ENCODE measurements at regions not wholly inside any gene's neighbourhood (a gene's known extent, or its start where the extent isn't known, plus 50 kb on each side); places are given as distances from the start of the nearest gene placed in this dataset.

DNA sequence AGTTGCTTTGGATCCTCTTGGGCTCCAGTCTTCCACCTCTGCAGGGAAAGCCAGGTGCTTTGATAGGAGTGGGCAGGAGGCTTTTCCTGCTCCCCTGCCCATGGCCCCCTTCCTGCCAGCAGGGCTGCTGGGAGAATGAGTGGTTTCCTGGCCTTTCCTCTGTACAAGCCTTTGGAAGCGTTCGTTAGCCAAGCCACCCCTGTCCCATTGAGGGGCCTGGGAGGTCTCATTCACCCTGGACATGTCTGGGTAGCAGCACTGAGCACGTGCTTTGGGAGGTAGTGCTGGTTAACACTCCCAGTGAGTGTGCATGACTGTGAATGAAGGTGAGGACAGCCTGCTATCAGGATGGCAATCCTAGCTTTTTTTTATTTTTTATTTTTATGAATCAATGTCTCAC is 118.5 kb upstream of the CACNA1E start:
- Histone ChIP-seq H3K27me3 (ENCODE audit: control insufficient read depth in 2 of 2, insufficient read depth in 2 of 2, low read length in 2 of 2) (no peaks in the 10 kb centered on the region), H3K36me3 (ENCODE audit: control insufficient read depth in 2 of 2, insufficient read depth in 2 of 2, low read length in 2 of 2) (no peaks in the 10 kb centered on the region), H3K4me3 (ENCODE audit: low read length in 2 of 2) (no peak overlapping the region), H3K9ac (ENCODE audit: low read depth in 1 of 2, low read length in 2 of 2) (no peak overlapping the region), H3K27ac (ENCODE audit: low read depth in 2 of 2, low read length in 2 of 2) (no peak overlapping the region), H3K4me1 (ENCODE audit: control insufficient read depth in 2 of 2, insufficient read depth in 2 of 2, low read length in 2 of 2) (no peaks in the 10 kb centered on the region), H3K9me3 (ENCODE audit: control insufficient read depth in 2 of 2, low read length in 2 of 2) (no peaks in the 10 kb centered on the region)

DNA sequence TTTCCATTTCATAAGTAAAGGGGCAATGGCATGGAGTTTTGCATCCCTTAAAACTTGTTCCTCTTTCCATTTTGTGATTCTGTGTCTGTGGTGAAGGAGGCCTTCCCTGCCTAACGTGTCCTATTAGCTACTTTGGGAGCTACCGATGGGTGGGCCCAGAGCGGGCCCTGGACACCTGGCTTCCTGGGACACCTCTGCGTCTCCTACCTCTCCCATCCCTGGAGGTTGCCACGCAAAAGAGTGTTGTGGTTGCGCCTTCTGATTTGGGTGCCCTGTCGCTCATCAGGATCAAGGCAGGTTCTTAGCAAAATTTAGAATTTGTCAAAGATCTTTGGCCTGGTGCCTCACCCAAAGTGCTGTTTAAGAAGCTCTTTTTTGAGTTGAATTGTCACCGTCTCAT is 116.4 kb upstream of the CACNA1E start:
- Histone ChIP-seq H3K27ac (ENCODE audit: low read depth in 2 of 2, low read length in 2 of 2) (no peak overlapping the region), H3K9me3 (ENCODE audit: control insufficient read depth in 2 of 2, low read length in 2 of 2) (no peaks in the 10 kb centered on the region), H3K9ac (ENCODE audit: low read depth in 1 of 2, low read length in 2 of 2) (no peak overlapping the region), H3K27me3 (ENCODE audit: control insufficient read depth in 2 of 2, insufficient read depth in 2 of 2, low read length in 2 of 2) (no peaks in the 10 kb centered on the region), H3K4me1 (ENCODE audit: control insufficient read depth in 2 of 2, insufficient read depth in 2 of 2, low read length in 2 of 2) (no peaks in the 10 kb centered on the region), H3K36me3 (ENCODE audit: control insufficient read depth in 2 of 2, insufficient read depth in 2 of 2, low read length in 2 of 2) (no peaks in the 10 kb centered on the region), H3K4me3 (ENCODE audit: low read length in 2 of 2) (no peak overlapping the region)

DNA sequence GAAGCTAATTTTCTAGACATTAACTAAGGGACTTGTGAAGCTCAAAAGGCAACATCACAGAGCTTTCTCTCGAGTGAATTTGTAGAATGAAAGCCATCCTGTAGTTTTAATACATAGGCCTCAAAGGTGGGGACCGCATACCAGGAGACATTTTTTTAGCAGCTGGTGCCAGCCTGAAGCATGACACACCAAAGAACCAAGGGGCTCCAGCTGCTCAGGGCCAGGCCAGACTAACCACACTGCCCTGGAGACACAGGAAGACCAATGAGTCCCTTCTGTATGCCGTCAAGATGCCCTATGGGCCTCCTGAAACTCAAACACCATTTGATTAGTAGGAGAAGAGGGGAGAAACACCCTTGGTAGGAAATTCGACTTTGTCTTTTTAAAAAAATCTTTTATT is 113.9 kb upstream of the CACNA1E start:
- H3K9ac ChIP-seq (ENCODE audit: low read depth in 1 of 2, low read length in 2 of 2): no peak overlapping the region
- no peaks in the 10 kb centered on the region for H3K36me3 ChIP-seq (ENCODE audit: control insufficient read depth in 2 of 2, insufficient read depth in 2 of 2, low read length in 2 of 2)
- no peaks in the 10 kb centered on the region for H3K4me1 ChIP-seq (ENCODE audit: control insufficient read depth in 2 of 2, insufficient read depth in 2 of 2, low read length in 2 of 2)
- H3K4me3 ChIP-seq (ENCODE audit: low read length in 2 of 2): no peak overlapping the region
- no peak overlapping the region for H3K27ac ChIP-seq (ENCODE audit: low read depth in 2 of 2, low read length in 2 of 2)
- H3K27me3 ChIP-seq (ENCODE audit: control insufficient read depth in 2 of 2, insufficient read depth in 2 of 2, low read length in 2 of 2): no peaks in the 10 kb centered on the region
- H3K9me3 ChIP-seq (ENCODE audit: control insufficient read depth in 2 of 2, low read length in 2 of 2): no peaks in the 10 kb centered on the region

DNA sequence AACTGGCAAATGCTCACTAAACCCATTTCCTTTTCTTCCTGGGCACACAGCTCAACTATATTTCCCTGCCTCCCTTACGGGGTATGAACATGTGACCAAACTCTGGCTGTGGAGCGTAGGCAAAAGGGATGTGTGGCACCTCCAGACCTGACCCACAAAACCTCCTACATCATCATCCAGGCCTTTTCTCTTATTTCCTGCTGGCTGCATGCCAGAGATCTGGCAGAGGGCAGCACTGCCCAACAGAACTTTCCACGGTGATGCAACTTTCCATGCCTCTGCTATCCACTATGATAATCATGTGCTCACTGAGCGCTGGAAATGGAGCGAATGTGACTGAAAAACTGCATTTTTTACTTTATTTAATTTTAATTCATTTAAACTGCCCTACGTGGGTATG is 99.6 kb upstream of the CACNA1E start:
- no peaks in the 10 kb centered on the region for H3K4me1 ChIP-seq (ENCODE audit: control insufficient read depth in 2 of 2, insufficient read depth in 2 of 2, low read length in 2 of 2)
- H3K4me3 ChIP-seq (ENCODE audit: low read length in 2 of 2): no peak overlapping the region
- no peak overlapping the region for H3K27ac ChIP-seq (ENCODE audit: low read depth in 2 of 2, low read length in 2 of 2)
- H3K9me3 ChIP-seq (ENCODE audit: control insufficient read depth in 2 of 2, low read length in 2 of 2): no peaks in the 10 kb centered on the region
- H3K36me3 ChIP-seq (ENCODE audit: control insufficient read depth in 2 of 2, insufficient read depth in 2 of 2, low read length in 2 of 2): no peaks in the 10 kb centered on the region
- no peaks in the 10 kb centered on the region for H3K27me3 ChIP-seq (ENCODE audit: control insufficient read depth in 2 of 2, insufficient read depth in 2 of 2, low read length in 2 of 2)
- no peak overlapping the region for H3K9ac ChIP-seq (ENCODE audit: low read depth in 1 of 2, low read length in 2 of 2)

DNA sequence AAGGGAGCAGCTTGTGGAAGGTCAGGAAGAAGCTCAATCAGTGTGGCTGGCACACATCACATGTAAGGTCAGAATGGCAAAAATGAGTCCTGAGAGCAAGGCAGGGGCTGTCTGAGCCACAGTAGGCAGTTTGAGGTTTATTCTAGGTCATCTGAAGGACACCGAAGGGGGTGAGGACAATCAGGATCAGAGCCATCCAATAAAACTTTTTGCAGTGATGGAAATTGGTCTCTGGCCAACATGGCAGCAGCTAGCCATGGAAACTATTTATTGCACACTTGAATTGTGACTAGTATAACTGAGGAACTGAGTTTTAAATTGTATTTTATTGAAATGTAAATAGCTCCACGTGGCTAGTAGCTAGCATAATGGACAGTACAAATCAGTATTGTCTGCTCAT is 97.0 kb upstream of the CACNA1E start:
- peaks cover 0 to 3% of the 10 kb centered on the region in 2 donors for H3K27me3 ChIP-seq (ENCODE audit: control insufficient read depth in 2 of 2, insufficient read depth in 2 of 2, low read length in 2 of 2)
- H3K9ac ChIP-seq (ENCODE audit: low read depth in 1 of 2, low read length in 2 of 2): no peak overlapping the region
- H3K4me1 ChIP-seq (ENCODE audit: control insufficient read depth in 2 of 2, insufficient read depth in 2 of 2, low read length in 2 of 2): no peaks in the 10 kb centered on the region
- H3K36me3 ChIP-seq (ENCODE audit: control insufficient read depth in 2 of 2, insufficient read depth in 2 of 2, low read length in 2 of 2): no peaks in the 10 kb centered on the region
- H3K4me3 ChIP-seq (ENCODE audit: low read length in 2 of 2): no peak overlapping the region
- H3K27ac ChIP-seq (ENCODE audit: low read depth in 2 of 2, low read length in 2 of 2): no peak overlapping the region
- no peaks in the 10 kb centered on the region for H3K9me3 ChIP-seq (ENCODE audit: control insufficient read depth in 2 of 2, low read length in 2 of 2)

DNA sequence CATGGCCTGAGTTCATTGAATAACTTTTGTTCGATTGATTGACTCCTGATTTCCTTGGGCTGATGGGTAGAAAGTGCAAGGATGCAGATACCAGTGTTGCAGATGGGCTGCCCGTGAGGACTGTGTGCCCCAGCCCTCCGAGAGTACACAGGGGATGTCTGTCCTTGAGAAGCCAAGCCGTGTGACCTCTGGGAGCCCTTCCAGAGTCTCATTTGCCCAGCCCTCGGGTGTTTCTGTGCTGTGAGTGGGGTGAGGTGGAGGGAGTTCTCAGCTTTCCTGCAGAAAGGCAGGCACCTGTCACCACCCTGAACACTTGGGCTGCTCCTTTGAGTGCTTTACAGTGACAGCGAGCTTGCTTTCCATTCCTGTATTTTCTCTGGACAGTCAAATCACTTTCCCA is 96.4 kb upstream of the CACNA1E start:
- Histone ChIP-seq H3K4me3 (ENCODE audit: low read length in 2 of 2) (no peak overlapping the region), H3K27me3 (ENCODE audit: control insufficient read depth in 2 of 2, insufficient read depth in 2 of 2, low read length in 2 of 2) (peaks cover 0 to 3% of the 10 kb centered on the region in 2 donors), H3K4me1 (ENCODE audit: control insufficient read depth in 2 of 2, insufficient read depth in 2 of 2, low read length in 2 of 2) (no peaks in the 10 kb centered on the region), H3K9me3 (ENCODE audit: control insufficient read depth in 2 of 2, low read length in 2 of 2) (no peaks in the 10 kb centered on the region), H3K27ac (ENCODE audit: low read depth in 2 of 2, low read length in 2 of 2) (no peak overlapping the region), H3K9ac (ENCODE audit: low read depth in 1 of 2, low read length in 2 of 2) (no peak overlapping the region), H3K36me3 (ENCODE audit: control insufficient read depth in 2 of 2, insufficient read depth in 2 of 2, low read length in 2 of 2) (no peaks in the 10 kb centered on the region)

DNA sequence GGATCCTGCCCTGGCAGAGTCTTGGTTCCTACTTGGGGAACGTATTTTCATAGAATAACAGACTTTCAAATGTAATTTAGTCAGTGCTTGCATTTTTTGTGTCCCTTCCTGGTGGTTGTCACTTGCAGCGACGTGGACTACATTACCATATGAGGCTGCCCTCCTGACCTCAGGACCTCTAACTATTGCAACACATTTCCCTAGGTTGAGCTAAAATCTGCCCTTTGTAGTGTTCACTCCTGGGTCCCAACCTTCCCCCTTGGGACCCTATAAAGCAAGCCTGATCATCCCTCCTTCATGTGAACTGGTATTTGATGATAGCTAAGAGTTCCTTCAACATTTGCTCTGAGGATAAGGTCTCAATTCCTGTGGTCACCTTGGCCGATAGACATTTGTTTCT is 95.6 kb upstream of the CACNA1E start:
- Histone ChIP-seq H3K36me3 (ENCODE audit: control insufficient read depth in 2 of 2, insufficient read depth in 2 of 2, low read length in 2 of 2) (no peaks in the 10 kb centered on the region), H3K27ac (ENCODE audit: low read depth in 2 of 2, low read length in 2 of 2) (no peak overlapping the region), H3K9me3 (ENCODE audit: control insufficient read depth in 2 of 2, low read length in 2 of 2) (no peaks in the 10 kb centered on the region), H3K9ac (ENCODE audit: low read depth in 1 of 2, low read length in 2 of 2) (no peak overlapping the region), H3K4me1 (ENCODE audit: control insufficient read depth in 2 of 2, insufficient read depth in 2 of 2, low read length in 2 of 2) (no peaks in the 10 kb centered on the region), H3K4me3 (ENCODE audit: low read length in 2 of 2) (no peak overlapping the region), H3K27me3 (ENCODE audit: control insufficient read depth in 2 of 2, insufficient read depth in 2 of 2, low read length in 2 of 2) (peaks cover 0 to 3% of the 10 kb centered on the region in 2 donors)

DNA sequence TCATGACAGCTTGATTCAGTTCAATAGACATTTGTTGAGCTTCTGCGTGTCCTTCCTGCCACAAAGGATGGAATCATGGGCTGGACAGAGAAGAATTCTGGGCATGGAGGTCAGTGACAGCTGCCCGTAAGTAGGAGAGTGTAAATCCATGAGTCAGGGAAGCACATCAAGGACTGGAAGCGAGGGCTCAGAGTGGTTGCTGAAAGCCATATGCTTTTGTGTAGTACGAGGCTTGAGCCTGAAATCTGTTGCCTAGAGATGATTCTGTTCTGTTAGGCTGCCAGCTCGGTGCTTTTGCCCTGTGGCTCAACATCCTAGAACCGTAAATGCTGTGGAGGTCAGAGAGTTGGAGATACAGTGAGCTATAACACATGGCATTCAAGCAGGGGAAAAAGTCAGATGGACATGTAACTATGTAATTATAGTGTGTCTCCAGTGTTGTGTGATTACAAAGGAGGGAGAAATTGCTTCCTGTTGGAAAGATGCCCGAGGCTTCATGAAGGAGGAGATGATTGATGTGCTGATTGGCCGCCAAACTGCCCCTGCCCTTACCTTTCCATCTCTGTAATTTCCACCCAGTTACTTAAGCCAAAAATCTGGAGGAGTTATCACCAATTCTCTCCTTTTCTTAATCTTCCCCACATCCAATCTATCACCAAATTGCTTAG is 92.8 kb upstream of the CACNA1E start:
- Histone ChIP-seq H3K36me3 (ENCODE audit: control insufficient read depth in 2 of 2, insufficient read depth in 2 of 2, low read length in 2 of 2) (no peaks in the 10 kb centered on the region), H3K9ac (ENCODE audit: low read depth in 1 of 2, low read length in 2 of 2) (no peak overlapping the region), H3K4me3 (ENCODE audit: low read length in 2 of 2) (no peak overlapping the region), H3K9me3 (ENCODE audit: control insufficient read depth in 2 of 2, low read length in 2 of 2) (no peaks in the 10 kb centered on the region), H3K4me1 (ENCODE audit: control insufficient read depth in 2 of 2, insufficient read depth in 2 of 2, low read length in 2 of 2) (no peaks in the 10 kb centered on the region), H3K27me3 (ENCODE audit: control insufficient read depth in 2 of 2, insufficient read depth in 2 of 2, low read length in 2 of 2) (peaks cover 3% of the 10 kb centered on the region in 2 donors), H3K27ac (ENCODE audit: low read depth in 2 of 2, low read length in 2 of 2) (no peak overlapping the region)

DNA sequence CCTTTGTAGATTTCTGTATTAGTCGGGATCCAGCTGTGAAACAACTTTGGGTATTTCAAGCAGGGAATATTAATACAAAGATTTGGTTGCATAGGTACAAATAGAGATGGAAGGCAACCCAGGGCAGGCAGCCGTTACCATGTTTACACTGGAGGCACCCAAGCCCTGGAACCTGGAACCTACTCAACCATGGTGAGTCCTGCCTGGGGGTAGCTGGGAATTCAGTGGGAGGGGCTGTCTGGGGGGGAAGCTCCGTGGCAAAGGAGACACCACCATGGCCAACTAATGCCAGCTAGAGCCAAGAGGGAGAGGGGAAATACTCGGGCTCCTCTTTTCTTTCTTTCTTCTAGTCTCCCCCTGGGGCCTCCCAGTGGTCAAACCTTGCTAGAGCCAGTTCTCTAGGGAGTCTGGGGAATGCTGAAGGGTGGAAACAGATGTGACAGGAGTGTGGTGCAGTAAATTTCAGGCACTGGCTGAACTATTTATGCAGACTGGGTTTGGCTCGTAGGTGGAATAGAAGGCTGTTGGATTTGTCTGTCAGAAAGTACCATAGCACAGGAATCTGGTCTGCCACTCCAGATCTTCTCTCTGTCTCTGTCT is 91.9 kb upstream of the CACNA1E start:
- no peak overlapping the region for H3K9ac ChIP-seq (ENCODE audit: low read depth in 1 of 2, low read length in 2 of 2)
- H3K4me1 ChIP-seq (ENCODE audit: control insufficient read depth in 2 of 2, insufficient read depth in 2 of 2, low read length in 2 of 2): no peaks in the 10 kb centered on the region
- no peaks in the 10 kb centered on the region for H3K36me3 ChIP-seq (ENCODE audit: control insufficient read depth in 2 of 2, insufficient read depth in 2 of 2, low read length in 2 of 2)
- H3K9me3 ChIP-seq (ENCODE audit: control insufficient read depth in 2 of 2, low read length in 2 of 2): no peaks in the 10 kb centered on the region
- H3K27ac ChIP-seq (ENCODE audit: low read depth in 2 of 2, low read length in 2 of 2): no peak overlapping the region
- H3K27me3 ChIP-seq (ENCODE audit: control insufficient read depth in 2 of 2, insufficient read depth in 2 of 2, low read length in 2 of 2): peaks cover 3% of the 10 kb centered on the region in 2 donors
- H3K4me3 ChIP-seq (ENCODE audit: low read length in 2 of 2): no peak overlapping the region

DNA sequence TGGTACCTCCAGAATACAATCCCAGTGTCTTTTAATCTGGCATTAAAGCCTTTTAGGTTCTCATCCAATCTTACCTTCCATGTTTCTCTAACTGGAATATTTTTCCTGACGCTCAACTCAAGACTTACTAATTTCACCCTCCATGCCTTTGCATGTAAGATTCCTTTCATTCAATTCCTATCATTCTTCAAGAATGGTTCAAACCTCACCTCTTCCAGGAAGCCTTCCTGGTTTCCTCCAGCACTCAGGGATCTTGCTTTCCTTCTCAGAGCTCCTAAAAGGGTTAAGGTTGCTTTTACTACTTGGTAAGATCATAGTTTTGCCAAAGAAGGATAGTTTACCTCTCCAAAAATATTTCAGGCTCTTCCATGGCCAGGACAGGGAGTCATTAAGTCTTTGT is 91.2 kb upstream of the CACNA1E start:
- Histone ChIP-seq H3K27ac (ENCODE audit: low read depth in 2 of 2, low read length in 2 of 2) (no peak overlapping the region), H3K27me3 (ENCODE audit: control insufficient read depth in 2 of 2, insufficient read depth in 2 of 2, low read length in 2 of 2) (peaks cover 3% of the 10 kb centered on the region in 2 donors)

More for the DNA sequence above, 91.2 kb upstream of the CACNA1E start:
- Histone ChIP-seq H3K9ac (ENCODE audit: low read depth in 1 of 2, low read length in 2 of 2) (no peak overlapping the region), H3K9me3 (ENCODE audit: control insufficient read depth in 2 of 2, low read length in 2 of 2) (no peaks in the 10 kb centered on the region), H3K36me3 (ENCODE audit: control insufficient read depth in 2 of 2, insufficient read depth in 2 of 2, low read length in 2 of 2) (no peaks in the 10 kb centered on the region), H3K4me1 (ENCODE audit: control insufficient read depth in 2 of 2, insufficient read depth in 2 of 2, low read length in 2 of 2) (no peaks in the 10 kb centered on the region), H3K4me3 (ENCODE audit: low read length in 2 of 2) (no peak overlapping the region)
